Suppressor macrophage treated with lipopolysaccharide for 1 hour (primary cell): ENCODE measurements at regions not wholly inside any gene's neighbourhood (a gene's known extent, or its start where the extent isn't known, plus 50 kb on each side); places are given as distances from the start of the nearest gene placed in this dataset.

Experiments used
- DNase-seq, 3 donors: peaks; one replicate each; pipeline ENCODE4 v3.0.0-alpha.2; 2020 to 2022

DNA sequence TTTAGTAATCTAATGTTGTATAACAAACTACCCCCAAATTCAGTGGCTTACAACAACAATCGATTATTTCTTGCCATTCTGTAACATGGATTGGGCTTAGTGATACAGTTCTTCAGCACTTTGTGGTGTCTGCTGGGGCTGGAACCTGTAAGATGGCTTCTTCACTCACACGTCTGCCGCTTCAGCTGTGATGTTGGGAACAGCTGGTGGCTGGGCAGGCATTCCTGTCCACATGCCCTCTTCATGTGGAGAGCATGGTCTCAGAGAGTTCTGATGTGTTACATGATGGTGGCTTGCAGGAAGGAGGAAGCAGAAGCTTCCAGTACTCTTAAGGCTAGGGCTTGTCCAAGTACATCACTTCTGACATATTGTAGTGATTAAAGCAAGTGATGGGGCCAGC, 276.9 kb downstream of the PTBP2 start:
- DNase-seq = no peak

DNA sequence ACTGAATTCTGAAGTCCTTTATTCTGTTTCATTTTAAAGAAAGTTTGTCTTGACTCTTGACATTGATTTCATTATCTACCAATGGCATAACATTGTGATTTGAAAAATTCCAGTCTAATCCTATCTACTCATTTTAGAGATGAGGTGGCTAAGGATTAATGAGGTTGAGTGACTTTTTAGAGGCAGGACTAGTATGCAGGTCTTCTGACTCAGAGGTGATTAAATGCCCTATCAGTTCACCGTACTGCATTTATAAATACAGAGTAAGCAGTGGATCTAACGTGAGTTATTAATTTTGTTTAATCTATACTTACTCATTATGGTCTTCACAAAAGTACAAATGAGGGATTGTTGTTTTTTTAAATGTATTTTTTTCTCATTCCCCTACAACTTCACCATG, 277.6 kb downstream of the PTBP2 start:
- DNase-seq = no peak

DNA sequence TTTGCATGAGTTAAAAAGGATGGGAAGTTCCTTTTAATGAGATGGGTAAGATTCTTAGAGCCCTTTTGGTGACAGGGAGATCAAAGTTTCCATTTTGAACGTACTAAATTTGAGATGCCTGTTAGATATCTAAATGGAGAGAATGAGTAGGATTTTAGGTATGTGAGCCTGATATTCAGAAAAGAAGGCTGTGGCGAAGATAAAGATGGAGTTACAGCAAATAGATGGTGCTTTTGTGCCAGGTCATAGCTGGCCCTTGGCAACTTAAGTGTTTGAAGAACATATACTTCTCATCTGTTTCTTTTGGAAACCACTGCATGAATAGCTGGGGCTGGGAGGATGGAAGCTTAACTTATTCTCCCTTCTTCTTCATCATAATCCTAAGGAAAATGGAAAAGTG, 282.5 kb downstream of the PTBP2 start:
- no peak for DNase-seq

DNA sequence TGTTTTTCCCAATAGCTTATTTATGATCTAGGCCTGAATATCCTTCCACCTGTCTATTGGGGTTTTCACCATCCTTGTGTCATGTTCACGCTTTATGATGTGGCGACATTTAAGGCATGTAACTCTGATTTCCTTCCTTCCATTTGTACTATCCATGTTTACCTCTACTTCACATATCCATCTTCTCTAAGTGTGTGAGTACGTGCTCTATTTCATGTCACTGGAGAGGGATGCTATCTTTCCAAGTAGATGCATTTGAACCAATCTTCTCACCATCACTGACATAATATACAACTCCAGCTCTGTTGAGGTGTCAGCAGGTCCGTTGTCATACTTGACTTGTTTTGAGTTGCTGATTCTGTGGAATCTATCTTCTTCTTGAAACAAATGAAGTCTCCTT, 283.2 kb downstream of the PTBP2 start:
- no peak for DNase-seq

DNA sequence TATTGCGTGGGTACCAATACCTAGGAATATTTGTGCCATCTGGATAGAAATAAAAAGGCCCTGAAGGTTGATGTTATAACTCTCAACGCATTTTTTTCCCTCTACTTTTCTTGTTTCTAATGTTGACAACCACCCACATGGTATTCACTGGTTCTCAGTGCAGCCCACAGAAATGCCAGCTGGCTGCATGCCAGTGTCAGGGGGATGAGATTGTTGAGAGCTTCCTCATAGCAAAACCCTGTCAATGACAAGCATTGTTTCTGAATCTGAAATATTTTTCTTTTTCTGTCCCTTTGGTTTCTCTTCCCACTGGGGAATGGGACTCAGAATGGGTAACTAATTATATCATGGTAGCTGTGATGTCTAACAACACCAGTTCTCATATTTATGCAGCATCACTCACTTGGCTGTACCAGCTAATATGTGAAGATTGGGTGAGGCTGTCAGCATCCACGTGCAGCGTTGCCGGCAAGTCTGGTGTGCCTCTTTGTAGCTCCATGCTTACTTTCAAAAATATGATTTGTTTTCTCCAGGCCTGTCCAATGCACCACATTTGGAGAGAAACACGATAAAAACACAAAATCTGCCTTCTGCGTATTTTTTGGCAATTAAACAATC, 284.6 kb downstream of the PTBP2 start:
- DNase-seq = no peak

DNA sequence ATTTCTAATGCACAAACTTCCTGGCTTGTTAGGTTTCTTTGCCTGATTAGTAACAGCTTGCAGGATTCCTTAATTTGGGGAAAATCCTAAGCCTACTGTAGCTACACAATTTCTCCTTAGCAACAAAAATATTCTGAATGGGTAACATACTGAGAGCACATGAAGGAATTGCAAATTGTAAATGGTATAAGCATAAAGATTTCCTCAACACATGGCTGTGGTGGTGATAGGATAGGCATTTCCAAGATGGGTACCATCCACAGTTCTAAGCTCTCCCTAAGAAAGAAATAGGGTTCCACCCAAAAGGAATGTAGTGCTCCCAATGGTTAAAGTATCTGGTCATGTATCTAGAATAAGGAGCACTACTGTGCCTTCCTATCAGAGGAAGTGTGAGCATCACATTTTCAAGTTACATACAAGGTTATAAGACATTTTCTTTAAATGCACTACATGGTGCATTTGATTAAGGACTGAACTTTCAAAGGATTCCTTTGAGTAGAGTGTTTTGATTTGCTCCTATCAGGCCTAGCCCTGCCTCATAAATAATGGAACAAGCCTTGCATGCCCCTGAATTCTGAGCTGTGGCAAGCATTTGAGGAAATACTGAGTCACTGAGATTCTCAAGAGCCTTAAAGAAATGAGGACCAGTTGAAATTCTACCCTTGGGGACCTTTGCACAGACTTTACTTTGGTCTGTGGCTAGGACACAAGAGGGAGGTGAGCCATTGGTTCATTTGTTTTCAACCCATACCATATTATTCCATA, 286.4 kb downstream of the PTBP2 start:
- no peak for DNase-seq

DNA sequence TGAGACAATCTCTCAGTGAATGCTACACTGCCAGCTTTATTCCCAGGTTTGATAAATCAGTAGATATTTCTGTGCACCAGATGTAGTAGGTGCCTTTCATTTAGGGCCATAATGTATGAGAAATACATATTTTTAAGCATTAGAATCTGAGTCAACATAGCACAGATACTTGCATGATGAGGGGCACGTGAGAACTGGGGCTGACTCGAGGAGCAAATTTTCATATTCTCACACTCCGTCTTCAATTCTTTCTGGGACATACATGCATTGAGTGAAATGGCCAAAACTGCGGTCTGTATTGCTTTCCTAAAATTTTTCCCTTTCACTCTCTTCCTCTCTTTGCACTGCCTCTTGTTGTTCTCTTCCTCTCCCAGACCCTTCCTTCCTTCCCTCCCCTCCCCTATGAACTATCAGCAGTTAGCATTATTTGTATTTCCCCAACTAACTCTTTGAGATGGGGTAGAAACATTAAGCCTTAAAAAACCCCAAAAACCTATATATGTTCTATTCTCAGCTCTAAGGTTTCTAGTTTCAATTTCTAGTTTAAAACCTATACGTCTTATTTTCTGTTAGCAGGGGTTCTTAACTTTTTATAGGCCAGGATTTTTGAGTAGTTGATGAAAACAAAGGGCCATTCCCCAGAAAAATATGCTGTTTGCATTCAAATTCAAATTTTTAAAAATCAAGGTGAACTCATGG, 289.1 kb downstream of the PTBP2 start:
- no peak for DNase-seq

DNA sequence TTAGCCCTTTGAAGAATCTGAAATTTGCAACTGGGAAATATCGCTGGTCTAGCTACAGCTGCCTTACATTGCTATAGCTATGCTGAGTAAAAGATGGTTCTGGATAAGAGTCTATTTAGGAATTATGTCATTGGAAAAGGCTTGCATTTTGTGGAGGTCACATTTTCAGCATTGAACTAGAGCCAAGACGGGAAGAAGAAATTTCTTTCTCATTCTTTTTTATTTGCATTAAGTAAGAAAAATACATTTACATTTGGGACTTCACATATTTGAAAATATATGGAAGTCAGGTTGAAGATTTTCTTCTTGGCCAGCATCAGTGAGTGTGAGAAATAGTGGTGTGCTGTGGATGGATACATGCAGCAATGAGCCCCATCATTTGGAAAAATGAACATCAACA, 291.6 kb downstream of the PTBP2 start:
- DNase-seq = no peak

DNA sequence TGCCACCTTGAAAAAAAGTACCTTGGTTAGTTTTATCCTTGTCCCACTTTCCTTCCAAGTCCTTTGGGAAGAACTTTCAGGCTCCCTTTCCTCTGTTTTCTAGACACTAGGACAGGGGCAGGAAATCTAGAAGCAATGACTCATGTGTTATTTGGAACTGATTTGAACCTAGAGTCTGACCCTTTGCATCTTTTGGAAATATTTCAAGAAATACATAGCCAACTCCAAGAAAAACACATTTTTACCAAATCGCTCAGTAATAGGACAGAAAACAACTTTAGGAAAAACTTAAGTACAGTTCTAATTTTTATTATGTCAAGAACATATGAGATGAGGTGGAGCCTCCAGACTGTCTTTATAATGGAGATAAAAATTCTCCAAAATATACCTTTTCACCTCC, 292.4 kb downstream of the PTBP2 start:
- DNase-seq = no peak

DNA sequence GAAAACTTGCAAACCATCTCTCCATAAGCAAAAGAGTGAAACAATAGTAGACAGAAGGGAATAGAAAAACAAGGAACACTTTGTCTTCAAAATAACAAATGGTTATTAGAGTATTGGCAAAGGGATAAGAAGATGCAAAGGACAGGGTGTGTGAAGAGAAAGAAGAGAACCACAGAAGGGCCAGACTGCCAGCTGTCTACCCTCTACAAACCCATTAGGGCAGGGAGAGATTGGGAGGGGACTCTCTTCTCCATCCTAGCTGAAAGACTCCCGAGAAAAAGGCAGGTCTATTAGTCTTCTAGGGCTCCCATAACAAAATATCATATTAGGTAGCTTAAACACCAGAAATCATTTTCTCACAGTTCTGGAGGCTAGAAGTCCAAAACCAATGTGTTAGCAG, 292.8 kb downstream of the PTBP2 start:
- no peak for DNase-seq

DNA sequence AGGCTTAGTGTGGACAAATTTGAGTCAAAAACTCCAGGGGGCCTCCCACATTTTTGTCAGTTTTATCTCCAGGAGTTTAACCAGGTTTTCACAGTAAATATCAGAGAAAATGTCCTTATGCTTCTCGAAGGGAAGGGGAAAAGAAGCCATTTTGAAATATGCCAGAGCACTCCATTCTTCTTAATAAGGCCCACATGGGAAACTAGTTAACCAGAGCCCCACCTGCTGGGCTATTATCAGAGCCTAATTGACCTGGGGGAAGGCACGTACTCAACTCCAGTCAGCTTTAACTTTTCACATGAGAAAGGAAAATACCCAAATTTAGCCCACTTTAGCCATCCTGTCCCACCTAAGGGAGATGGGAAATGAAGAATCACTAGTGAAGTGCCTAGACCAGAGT, 296.3 kb downstream of the PTBP2 start:
- DNase-seq = no peak
